ENCODE measurements at regions not wholly inside any gene's neighbourhood (a gene's known extent, or its start where the extent isn't known, plus 50 kb on each side); places are given as distances from the start of the nearest gene placed in this dataset.
"Not testable (repeated sequence)": the region's sequence is repeated elsewhere in the genome, so short reads cannot be mapped to it uniquely, and the experiment has no call there.

DNA sequence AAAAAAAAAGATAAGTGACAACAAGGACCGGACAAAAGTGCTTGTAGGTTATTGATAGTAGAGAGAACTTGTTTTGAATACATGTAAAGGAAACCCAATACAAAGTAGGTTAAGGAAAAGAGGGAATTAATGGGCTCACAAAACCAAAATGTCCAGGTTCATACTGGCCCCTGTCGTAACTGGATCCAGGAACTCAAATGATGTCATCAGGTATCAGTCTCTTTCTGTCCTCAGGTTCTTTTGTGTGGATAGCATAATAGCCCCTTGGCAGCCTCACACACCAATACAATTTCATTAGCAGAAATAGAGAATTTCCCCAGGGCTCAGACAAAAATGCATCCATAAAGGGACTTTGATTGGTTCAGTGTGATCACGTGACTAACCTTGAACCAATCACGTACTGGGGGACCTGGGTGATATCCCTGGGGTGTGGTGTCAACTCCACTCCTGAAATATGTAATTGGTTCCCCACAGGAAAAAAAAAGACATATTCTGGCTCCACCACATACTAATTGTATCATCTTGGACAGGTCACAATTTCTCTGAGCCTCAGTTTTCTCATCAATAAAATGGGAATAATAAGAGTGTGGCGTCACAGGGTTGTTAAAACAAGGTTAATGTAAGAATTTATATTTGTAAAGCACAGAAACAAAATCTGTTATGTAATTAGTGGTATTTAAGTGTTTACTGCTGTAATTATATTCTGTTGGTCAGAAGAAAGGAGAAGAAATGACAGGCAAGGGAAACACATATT is 174.8 kb downstream of the PDGFRA start:
- Histone ChIP-seq H3K27me3 (ENCODE audit: insufficient read depth, insufficient read length) (no peaks in the 10 kb centered on the region), H3K4me1 (ENCODE audit: insufficient read depth, insufficient read length) (no peaks in the 10 kb centered on the region), H3K36me3 (ENCODE audit: insufficient read depth, insufficient read length, low read length) (no peaks in the 10 kb centered on the region), H3K4me3 (ENCODE audit: insufficient read length, low read depth) (no peak overlapping the region), H3K9ac (ENCODE audit: insufficient read length, low read depth) (no peak overlapping the region), H3K9me3 (ENCODE audit: insufficient read depth, low read length) (no peaks in the 10 kb centered on the region; the same call in 1 of the 2 replicates)
- TF ChIP-seq ZNF274 (IDR thresholded peaks at IDR 0.05; ENCODE audit: low read depth, low read length) (no peak), YY1 (IDR thresholded peaks at IDR 0.05; ENCODE audit: insufficient read depth, insufficient read length) (no peak), SUZ12 (IDR thresholded peaks at IDR 0.05; ENCODE audit: extremely low read depth, insufficient read depth, insufficient read length) (no peak)
- DNase-seq (ENCODE audit: low read depth, low spot score): no peak

DNA sequence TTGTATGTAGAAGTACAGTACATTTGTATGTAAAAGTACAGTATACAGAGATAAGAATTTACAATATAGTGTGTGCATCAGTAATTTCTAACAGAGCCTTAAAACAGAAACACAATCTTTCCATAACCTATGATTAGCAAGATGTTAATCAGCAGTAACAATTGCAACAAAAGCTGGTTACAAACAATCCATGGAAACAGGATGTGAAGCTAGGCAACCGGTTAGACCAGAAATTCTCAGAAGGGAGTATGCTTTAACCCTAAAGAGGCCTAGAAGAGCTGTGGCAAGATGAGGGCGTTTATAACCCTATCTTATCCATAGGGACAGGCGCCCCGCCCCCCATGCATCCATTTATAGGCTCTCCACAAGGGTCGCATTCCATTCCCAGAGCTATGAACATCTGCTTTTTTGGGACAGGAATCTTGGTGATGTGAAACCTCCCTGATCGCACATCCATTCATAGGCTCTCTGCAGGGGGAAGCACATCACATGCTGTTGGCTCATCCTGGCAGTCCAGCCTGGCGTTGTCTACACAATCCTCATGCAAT is 180.3 kb downstream of the PDGFRA start:
- not testable (repeated sequence) for DNase-seq (ENCODE audit: low read depth, low spot score); H3K4me3 ChIP-seq (ENCODE audit: insufficient read length, low read depth); H3K4me1 ChIP-seq (ENCODE audit: insufficient read depth, insufficient read length); H3K27me3 ChIP-seq (ENCODE audit: insufficient read depth, insufficient read length); H3K9me3 ChIP-seq (ENCODE audit: insufficient read depth, low read length); H3K36me3 ChIP-seq (ENCODE audit: insufficient read depth, insufficient read length, low read length); H3K9ac ChIP-seq (ENCODE audit: insufficient read length, low read depth)

DNA sequence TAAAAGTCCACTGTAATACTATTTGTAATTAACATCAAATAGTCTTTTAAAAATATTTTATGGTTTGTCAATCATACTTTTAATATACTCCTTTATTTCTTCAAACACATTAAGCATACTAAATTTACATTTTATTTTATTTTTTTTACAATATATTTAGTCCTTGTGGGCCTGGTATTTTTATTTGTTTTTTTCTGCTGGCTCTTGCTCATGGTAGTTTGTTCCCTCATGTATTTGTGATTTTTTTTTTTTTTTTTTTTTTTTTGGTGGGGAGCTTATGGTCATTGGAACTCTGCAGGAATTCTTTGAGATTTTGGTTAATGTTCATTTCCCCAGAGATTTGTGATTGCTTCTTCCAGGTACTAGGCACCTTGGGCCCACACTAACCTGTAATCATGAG is 185.5 kb downstream of the PDGFRA start:
- Histone ChIP-seq H3K36me3 (ENCODE audit: insufficient read depth, insufficient read length, low read length) (no peaks in the 10 kb centered on the region), H3K9ac (ENCODE audit: insufficient read length, low read depth) (no peak overlapping the region), H3K4me1 (ENCODE audit: insufficient read depth, insufficient read length) (no peaks in the 10 kb centered on the region), H3K27me3 (ENCODE audit: insufficient read depth, insufficient read length) (no peaks in the 10 kb centered on the region), H3K9me3 (ENCODE audit: insufficient read depth, low read length) (peaks cover 11% of the 10 kb centered on the region; the same call in 1 of the 2 replicates), H3K4me3 (ENCODE audit: insufficient read length, low read depth) (no peak overlapping the region)
- TF ChIP-seq YY1 (IDR thresholded peaks at IDR 0.05; ENCODE audit: insufficient read depth, insufficient read length) (no peak), ZNF274 (IDR thresholded peaks at IDR 0.05; ENCODE audit: low read depth, low read length) (no peak), SUZ12 (IDR thresholded peaks at IDR 0.05; ENCODE audit: extremely low read depth, insufficient read depth, insufficient read length) (no peak)
- DNase-seq (ENCODE audit: low read depth, low spot score): no peak

DNA sequence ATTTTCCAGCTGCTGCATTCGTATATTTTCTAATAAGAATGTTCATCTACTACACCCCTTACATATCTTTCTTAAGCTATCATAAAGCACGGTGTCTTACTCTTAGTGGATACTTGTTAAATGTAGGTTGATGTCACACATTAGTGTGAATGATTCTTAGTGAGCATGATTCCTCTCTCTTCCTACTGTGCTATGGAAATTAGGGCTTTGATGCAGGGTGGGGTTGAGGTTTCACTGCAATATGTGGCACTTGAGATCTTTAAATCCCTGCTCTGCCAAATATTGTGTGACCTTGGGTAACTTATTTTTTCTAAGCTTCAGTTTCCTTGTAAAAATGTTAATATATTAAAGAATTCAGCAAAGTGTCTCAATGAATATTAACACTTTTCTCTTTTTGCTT is 188.4 kb downstream of the PDGFRA start:
- H3K9ac ChIP-seq (ENCODE audit: insufficient read length, low read depth): no peak overlapping the region
- no peaks in the 10 kb centered on the region for H3K36me3 ChIP-seq (ENCODE audit: insufficient read depth, insufficient read length, low read length)
- H3K9me3 ChIP-seq (ENCODE audit: insufficient read depth, low read length): peaks cover 14% of the 10 kb centered on the region; the same call in 1 of the 2 replicates
- TF ChIP-seq YY1 (IDR thresholded peaks at IDR 0.05; ENCODE audit: insufficient read depth, insufficient read length): no peak
- TF ChIP-seq SUZ12 (IDR thresholded peaks at IDR 0.05; ENCODE audit: extremely low read depth, insufficient read depth, insufficient read length): no peak
- no peak for TF ChIP-seq ZNF274 (IDR thresholded peaks at IDR 0.05; ENCODE audit: low read depth, low read length)
- H3K27me3 ChIP-seq (ENCODE audit: insufficient read depth, insufficient read length): no peaks in the 10 kb centered on the region
- H3K4me1 ChIP-seq (ENCODE audit: insufficient read depth, insufficient read length): no peaks in the 10 kb centered on the region
- no peak overlapping the region for H3K4me3 ChIP-seq (ENCODE audit: insufficient read length, low read depth)
- DNase-seq (ENCODE audit: low read depth, low spot score): no peak

DNA sequence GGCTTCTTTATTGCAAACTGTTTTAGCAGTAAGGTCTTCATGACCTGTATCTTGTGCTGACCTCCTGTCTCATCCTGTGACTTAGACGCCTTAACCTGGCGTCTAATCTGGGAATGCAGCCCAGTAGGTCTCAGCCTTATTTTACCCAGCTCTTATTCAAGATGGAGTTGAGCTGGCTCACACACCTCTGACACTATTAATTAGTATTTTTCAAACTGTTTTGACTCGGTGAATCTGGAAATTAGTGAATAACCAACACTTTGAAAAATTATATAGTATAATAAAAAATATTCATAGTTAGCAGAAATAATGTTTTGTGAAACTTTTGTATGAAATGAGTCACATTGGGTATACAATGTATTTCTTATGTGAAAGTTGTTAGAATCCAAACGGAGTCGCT is 189.4 kb downstream of the PDGFRA start:
- no peak for TF ChIP-seq SUZ12 (IDR thresholded peaks at IDR 0.05; ENCODE audit: extremely low read depth, insufficient read depth, insufficient read length)
- TF ChIP-seq ZNF274 (IDR thresholded peaks at IDR 0.05; ENCODE audit: low read depth, low read length): no peak
- TF ChIP-seq YY1 (IDR thresholded peaks at IDR 0.05; ENCODE audit: insufficient read depth, insufficient read length): no peak
- H3K9me3 ChIP-seq (ENCODE audit: insufficient read depth, low read length): peaks cover 14% of the 10 kb centered on the region; the same call in 1 of the 2 replicates
- no peak overlapping the region for H3K9ac ChIP-seq (ENCODE audit: insufficient read length, low read depth)
- H3K27me3 ChIP-seq (ENCODE audit: insufficient read depth, insufficient read length): no peaks in the 10 kb centered on the region
- no peak for DNase-seq (ENCODE audit: low read depth, low spot score)
- no peaks in the 10 kb centered on the region for H3K36me3 ChIP-seq (ENCODE audit: insufficient read depth, insufficient read length, low read length)
- no peaks in the 10 kb centered on the region for H3K4me1 ChIP-seq (ENCODE audit: insufficient read depth, insufficient read length)
- no peak overlapping the region for H3K4me3 ChIP-seq (ENCODE audit: insufficient read length, low read depth)

- Histone ChIP-seq H3K36me3 (ENCODE audit: insufficient read depth, insufficient read length, low read length) (no peaks in the 10 kb centered on the region), H3K9me3 (ENCODE audit: insufficient read depth, low read length) (0 out of 2 replicates have a peak, but pooled peaks cover 4% of the 10 kb centered on the region), H3K4me3 (ENCODE audit: insufficient read length, low read depth) (no peak overlapping the region), H3K27me3 (ENCODE audit: insufficient read depth, insufficient read length) (no peaks in the 10 kb centered on the region), H3K4me1 (ENCODE audit: insufficient read depth, insufficient read length) (no peaks in the 10 kb centered on the region), H3K9ac (ENCODE audit: insufficient read length, low read depth) (no peak overlapping the region)
- no peak for DNase-seq (ENCODE audit: low read depth, low spot score)
- TF ChIP-seq SUZ12 (IDR thresholded peaks at IDR 0.05; ENCODE audit: extremely low read depth, insufficient read depth, insufficient read length) (no peak), ZNF274 (IDR thresholded peaks at IDR 0.05; ENCODE audit: low read depth, low read length) (no peak), YY1 (IDR thresholded peaks at IDR 0.05; ENCODE audit: insufficient read depth, insufficient read length) (no peak)
Observed at GRCh38 chr4:54423066-54423465, 194.0 kb downstream of the PDGFRA start.

- no peak for DNase-seq (ENCODE audit: low read depth, low spot score)
- Histone ChIP-seq H3K27me3 (ENCODE audit: insufficient read depth, insufficient read length) (no peaks in the 10 kb centered on the region), H3K4me3 (ENCODE audit: insufficient read length, low read depth) (no peak overlapping the region), H3K4me1 (ENCODE audit: insufficient read depth, insufficient read length) (no peaks in the 10 kb centered on the region), H3K9ac (ENCODE audit: insufficient read length, low read depth) (no peak overlapping the region), H3K36me3 (ENCODE audit: insufficient read depth, insufficient read length, low read length) (no peaks in the 10 kb centered on the region), H3K9me3 (ENCODE audit: insufficient read depth, low read length) (no peaks in the 10 kb centered on the region)
- TF ChIP-seq YY1 (IDR thresholded peaks at IDR 0.05; ENCODE audit: insufficient read depth, insufficient read length) (no peak), SUZ12 (IDR thresholded peaks at IDR 0.05; ENCODE audit: extremely low read depth, insufficient read depth, insufficient read length) (no peak), ZNF274 (IDR thresholded peaks at IDR 0.05; ENCODE audit: low read depth, low read length) (no peak)
Observed at GRCh38 chr4:54427826-54428225, 198.7 kb downstream of the PDGFRA start.

Data from NT2/D1 (cell line).